ENCODE measurements at regions not wholly inside any gene's neighbourhood (a gene's known extent, or its start where the extent isn't known, plus 50 kb on each side); places are given as distances from the start of the nearest gene placed in this dataset.

- Histone ChIP-seq H3K36me3 (no peaks in the 10 kb centered on the region), H3K9me3 (peaks cover 0 to 3% (median 0%) of the 10 kb centered on the region in 4 donors), H3K27ac (no peak overlapping the region), H3K27me3 (peaks cover 0 to 12% (median 0%) of the 10 kb centered on the region in 4 donors), H3K4me1 (no peaks in the 10 kb centered on the region), H3K4me3 (no peak overlapping the region)
- ATAC-seq (no peak), FAIRE-seq (no peak), DNase-seq (no peak)
- intact Hi-C loops (cut with DNase I), result no loop called here
- TF ChIP-seq CTCF (IDR thresholded peaks at IDR 0.05), result no peak
These were observed 433.6 kb upstream of the PPP1R2C start for GRCh38 chrX:43211570-43211969.

- no peak for FAIRE-seq
These were observed 437.9 kb upstream of the MAOA start for GRCh38 chrX:43218198-43218597.

GRCh38 chrX:43224496-43224895 is 431.6 kb upstream of the MAOA start:
- Histone ChIP-seq H3K4me3 (no peak overlapping the region), H3K27me3 (peaks cover 0 to 12% (median 1%) of the 10 kb centered on the region in 4 donors), H3K36me3 (no peaks in the 10 kb centered on the region), H3K27ac (no peak overlapping the region), H3K9me3 (no peaks in the 10 kb centered on the region), H3K4me1 (no peaks in the 10 kb centered on the region)
- no peak for TF ChIP-seq CTCF (IDR thresholded peaks at IDR 0.05)
- ATAC-seq, result no peak
- intact Hi-C loops (cut with DNase I), result no loop called here
- no peak for DNase-seq
- no peak for FAIRE-seq

More at GRCh38 chrX:43218198-43218597, 437.9 kb upstream of the MAOA start:
- no peak overlapping the region for H3K27ac ChIP-seq
- 5 to 24% methylated on average over 2 of the region's 2 CpGs for WGBS, 2 donors
- no peak for TF ChIP-seq CTCF (IDR thresholded peaks at IDR 0.05)
- intact Hi-C loops (cut with DNase I), result no loop called here
- H3K4me1 ChIP-seq, result no peaks in the 10 kb centered on the region
- ATAC-seq, result no peak
- no peak for DNase-seq
- H3K9me3 ChIP-seq, result peaks cover 0 to 3% (median 0%) of the 10 kb centered on the region in 4 donors
- H3K27me3 ChIP-seq, result peaks cover 0 to 12% (median 1%) of the 10 kb centered on the region in 4 donors
- no peak overlapping the region for H3K4me3 ChIP-seq
- H3K36me3 ChIP-seq, result no peaks in the 10 kb centered on the region

- 43 to 51% methylated on average over 3 of the region's 3 CpGs for WGBS, 2 donors
- Histone ChIP-seq H3K4me3 (no peak overlapping the region), H3K27me3 (peaks cover 0 to 7% (median 1%) of the 10 kb centered on the region in 4 donors), H3K36me3 (no peaks in the 10 kb centered on the region), H3K27ac (no peak overlapping the region), H3K9me3 (no peaks in the 10 kb centered on the region), H3K4me1 (no peaks in the 10 kb centered on the region)
- peak in 2 of 4 donors; percentile 29 to 66 for ATAC-seq
- no peak for TF ChIP-seq CTCF (IDR thresholded peaks at IDR 0.05)
- intact Hi-C loops (cut with DNase I), result no loop called here
- DNase-seq, result no peak
- FAIRE-seq, result peak; percentile 29
These were observed 430.3 kb upstream of the MAOA start for GRCh38 chrX:43225626-43226328.

- no peak for DNase-seq
- whole genome bisulfite sequencing, 2 donors, result 50 to 52% methylated on average over 1 of the region's 1 CpG
- Histone ChIP-seq H3K4me1 (no peaks in the 10 kb centered on the region), H3K9me3 (no peaks in the 10 kb centered on the region), H3K27me3 (peaks cover 0 to 9% (median 0%) of the 10 kb centered on the region in 4 donors), H3K27ac (no peak overlapping the region), H3K36me3 (no peaks in the 10 kb centered on the region), H3K4me3 (no peak overlapping the region)
- intact Hi-C loops (cut with DNase I), result no loop called here
- TF ChIP-seq CTCF (IDR thresholded peaks at IDR 0.05), result no peak
- no peak for FAIRE-seq
- ATAC-seq, result no peak
These were observed 417.6 kb upstream of the MAOA start for GRCh38 chrX:43238461-43238945.
